BLaER1 treated with 17β-estradiol and CSF1 and Interleukin-3, amounts not matched to agents 10 nM and 100 nM (cell line): ENCODE measurements at regions not wholly inside any gene's neighbourhood (a gene's known extent, or its start where the extent isn't known, plus 50 kb on each side); places are given as distances from the start of the nearest gene placed in this dataset.

Source experiments
- H3K27ac ChIP-seq, 11 experiments: shearing (Covaris generic); formaldehyde crosslinking; 2 replicates each; pipeline ENCODE4 v1.8.1; 2022
- H3K27me3 ChIP-seq, 11 experiments: shearing (Covaris generic); formaldehyde crosslinking; 2 replicates each; pipeline ENCODE4 v1.8.1; 2022
- H3K36me3 ChIP-seq, 11 experiments: shearing (Covaris generic); formaldehyde crosslinking; 2 replicates each; pipeline ENCODE4 v1.8.1; 2022
- H3K4me1 ChIP-seq, 10 experiments: shearing (Covaris generic); formaldehyde crosslinking; 2 replicates each; pipeline ENCODE4 v1.8.1; 2022
- H3K4me2 ChIP-seq, 11 experiments: shearing (Covaris generic); formaldehyde crosslinking; 2 replicates each; pipeline ENCODE4 v1.8.1; 2022
- H3K4me3 ChIP-seq, 10 experiments: shearing (Covaris generic); formaldehyde crosslinking; 2 replicates each; pipeline ENCODE4 v1.8.1; 2022
- H3K9ac ChIP-seq, 11 experiments: shearing (Covaris generic); formaldehyde crosslinking; 2 replicates each; pipeline ENCODE4 v1.8.1; 2022
- H3K9me3 ChIP-seq, 11 experiments: shearing (Covaris generic); formaldehyde crosslinking; replicated peaks in 1 of 11; 2 replicates each; pipeline ENCODE4 v1.8.1; 2022
- H4K20me1 ChIP-seq, 11 experiments: shearing (Covaris generic); formaldehyde crosslinking; 2 replicates each; pipeline ENCODE4 v1.8.1; 2022
- Cebpa-rat ChIP-seq, 11 experiments: shearing (Covaris generic); IDR thresholded peaks; 2 replicates each; pipeline ENCODE4 v1.8.1; 2022

DNA sequence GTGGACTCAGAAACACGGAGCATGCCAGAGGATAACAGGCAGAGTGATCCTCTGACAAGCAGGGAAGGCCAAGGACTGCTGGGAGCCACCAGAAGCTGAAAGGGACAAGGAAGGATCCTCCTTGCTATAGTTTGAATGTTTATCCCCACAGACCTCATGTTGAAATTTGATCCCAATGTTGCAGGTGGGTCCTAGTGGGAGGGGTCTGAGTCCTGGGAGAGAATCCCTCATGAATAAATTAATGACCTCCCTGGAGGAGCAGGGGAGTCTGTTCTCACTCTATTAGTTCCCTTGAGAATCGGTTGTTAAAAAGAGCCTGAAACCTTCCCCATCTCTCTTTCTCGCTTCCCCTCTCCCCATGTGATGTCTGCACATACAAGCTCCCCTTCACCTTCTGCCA, 124.4 kb downstream of the FBXO15 start:
- Histone ChIP-seq H4K20me1 (no peaks in the 10 kb centered on the region), H3K4me3 (no peak overlapping the region), H3K27ac (no peak overlapping the region), H3K27me3 (0 out of 22 replicates have a peak, but pooled peaks cover 0 to 8% (median 0%) of the 10 kb centered on the region in 11 experiments), H3K4me1 (peaks cover 0 to 9% (median 6%) of the 10 kb centered on the region in 10 experiments; a peak in 9 of 20 replicates), H3K4me2 (peak overlapping the region in 4 of 11 experiments; percentile 18 to 34 (median 32); a peak in 5 of 22 replicates), H3K36me3 (no peaks in the 10 kb centered on the region), H3K9ac (no peak overlapping the region), H3K9me3 (peaks cover 0 to 7% (median 0%) of the 10 kb centered on the region in 11 experiments; a peak in 2 of 22 replicates)
- TF ChIP-seq Cebpa-rat (IDR thresholded peaks at IDR 0.05): no peak

DNA sequence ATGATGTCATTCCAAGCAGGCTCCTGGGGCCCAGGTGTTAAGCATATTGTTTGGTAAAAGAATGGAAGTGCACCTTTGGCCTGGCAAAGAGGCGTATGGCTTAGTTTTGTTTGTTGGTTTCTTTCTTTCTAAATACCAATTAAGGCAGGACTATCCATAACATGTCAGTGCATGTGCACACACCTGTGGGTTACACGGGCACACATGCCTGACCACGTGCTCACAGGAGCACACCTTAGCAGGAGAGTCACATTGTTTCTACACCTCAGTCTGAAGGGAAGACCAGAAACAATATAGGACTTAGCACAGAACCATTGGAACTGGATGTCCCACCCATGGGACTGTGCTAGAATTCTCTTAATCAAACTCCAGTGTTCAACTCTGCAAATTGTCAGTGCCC, 127.8 kb downstream of the FBXO15 start:
- TF ChIP-seq Cebpa-rat (IDR thresholded peaks at IDR 0.05): no peak
- Histone ChIP-seq H3K4me3 (no peak overlapping the region), H3K27ac (no peak overlapping the region), H3K9me3 (peaks cover 0 to 7% (median 0%) of the 10 kb centered on the region in 11 experiments; a peak in 2 of 22 replicates), H4K20me1 (no peaks in the 10 kb centered on the region), H3K9ac (no peak overlapping the region), H3K27me3 (peaks cover 0 to 18% (median 0%) of the 10 kb centered on the region in 11 experiments; a peak in 2 of 22 replicates), H3K4me2 (no peak overlapping the region), H3K36me3 (no peaks in the 10 kb centered on the region), H3K4me1 (peaks cover 0 to 9% (median 6%) of the 10 kb centered on the region in 10 experiments; a peak in 10 of 20 replicates)

DNA sequence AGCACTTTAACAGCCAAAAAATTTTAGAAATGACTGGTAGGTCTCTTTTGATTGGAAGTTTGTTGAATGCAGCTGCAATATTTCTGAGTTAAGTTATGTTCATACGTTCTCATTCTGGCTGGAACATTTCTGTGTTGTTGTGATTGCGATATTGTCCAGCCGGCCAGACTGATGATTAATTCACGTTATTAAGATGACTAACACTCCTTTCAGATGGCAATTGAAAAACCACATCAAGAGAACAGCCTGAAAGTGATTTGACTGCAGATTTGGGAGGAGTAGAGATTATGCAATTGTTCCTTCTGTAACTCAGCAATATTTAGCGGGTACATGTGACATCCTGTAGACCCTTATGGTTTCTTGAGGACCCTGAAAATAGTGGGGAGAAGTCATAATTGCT, 133.7 kb downstream of the FBXO15 start:
- Histone ChIP-seq H3K9ac (no peak overlapping the region), H3K36me3 (no peaks in the 10 kb centered on the region), H3K4me2 (peak overlapping the region in 8 of 11 experiments; percentile 14 to 58 (median 33); a peak in 12 of 22 replicates), H4K20me1 (no peaks in the 10 kb centered on the region), H3K9me3 (peaks cover 0 to 18% (median 10%) of the 10 kb centered on the region in 11 experiments; a peak in 13 of 22 replicates), H3K4me3 (no peak overlapping the region), H3K4me1 (peaks cover 0 to 23% (median 9%) of the 10 kb centered on the region in 10 experiments; a peak in 11 of 20 replicates), H3K27me3 (peaks cover 0 to 41% (median 0%) of the 10 kb centered on the region in 11 experiments; a peak in 4 of 22 replicates), H3K27ac (peak overlapping the region in 1 of 11 experiments; percentile 57; a peak in 3 of 22 replicates)
- TF ChIP-seq Cebpa-rat (IDR thresholded peaks at IDR 0.05): peak in 4 of 11 experiments; percentile 7 to 72 (median 46); a peak in 4 of 22 replicates

DNA sequence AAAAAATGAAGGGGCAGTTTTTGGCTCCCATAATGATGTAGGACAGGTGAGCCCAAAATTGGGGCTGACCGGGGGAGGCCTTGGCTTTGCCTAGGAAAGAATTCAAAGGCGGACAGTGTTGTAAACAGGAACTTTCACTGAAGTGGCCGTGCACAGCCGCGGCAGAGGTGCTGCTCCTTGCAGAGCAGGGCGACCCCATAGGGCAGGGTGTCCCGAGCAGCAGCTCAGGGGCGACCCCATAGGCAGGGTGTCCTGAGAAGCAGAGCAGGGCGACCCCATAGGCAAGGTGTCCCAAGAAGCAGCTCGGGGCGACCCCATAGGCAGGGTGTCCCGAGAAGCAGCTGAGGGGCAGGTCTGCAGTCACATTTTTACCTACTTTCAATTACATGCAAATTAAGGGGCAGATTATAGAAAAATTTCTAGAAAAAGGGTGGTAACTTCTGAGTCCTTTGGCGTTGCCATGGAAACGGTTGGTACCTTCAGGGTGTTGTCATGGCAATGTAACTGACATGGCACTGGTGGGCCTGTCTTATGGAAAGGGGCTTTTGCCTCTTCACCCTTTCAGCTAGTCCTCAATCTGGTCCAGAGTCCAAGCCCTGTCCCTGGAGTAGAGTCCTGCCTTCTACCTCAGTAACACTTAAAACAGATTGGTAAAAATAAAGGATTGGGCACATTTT, 134.5 kb downstream of the FBXO15 start:
- Histone ChIP-seq H3K4me2 (peak overlapping the region in 2 of 11 experiments; percentile 29 to 40; a peak in 2 of 22 replicates), H3K27me3 (peaks cover 0 to 46% (median 0%) of the 10 kb centered on the region in 11 experiments; a peak in 4 of 22 replicates), H3K27ac (peak overlapping the region in 2 of 11 experiments; percentile 2 to 49; a peak in 4 of 22 replicates), H3K4me3 (no peak overlapping the region), H3K36me3 (no peaks in the 10 kb centered on the region), H3K4me1 (peaks cover 0 to 23% (median 9%) of the 10 kb centered on the region in 10 experiments; a peak in 11 of 20 replicates), H4K20me1 (no peaks in the 10 kb centered on the region), H3K9me3 (peaks cover 0 to 18% (median 10%) of the 10 kb centered on the region in 11 experiments; a peak in 13 of 22 replicates), H3K9ac (no peak overlapping the region)
- TF ChIP-seq Cebpa-rat (IDR thresholded peaks at IDR 0.05): no peak; a peak in 1 of 22 replicates

DNA sequence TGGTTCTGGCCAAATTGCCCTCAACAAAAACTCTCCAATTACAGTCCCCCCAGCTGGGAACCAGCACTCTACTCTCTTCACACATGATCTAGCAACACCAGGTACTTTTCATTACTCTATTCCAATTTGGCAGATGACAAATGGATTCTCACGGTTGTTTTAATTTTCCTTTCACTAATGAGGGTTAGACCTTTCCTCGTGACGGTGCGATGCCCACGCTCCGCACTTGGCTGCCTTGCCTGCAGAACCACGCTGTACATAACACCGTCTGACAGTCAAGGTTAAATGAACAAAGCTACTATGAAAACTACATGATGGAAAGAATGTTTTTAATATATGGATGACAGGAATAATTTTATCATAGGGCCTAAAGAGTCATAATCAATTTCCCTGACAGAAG, 141.5 kb downstream of the FBXO15 start:
- TF ChIP-seq Cebpa-rat (IDR thresholded peaks at IDR 0.05): no peak
- no peaks in the 10 kb centered on the region for H3K36me3 ChIP-seq
- H3K9ac ChIP-seq: no peak overlapping the region
- peaks cover 0 to 22% (median 16%) of the 10 kb centered on the region in 10 experiments; a peak in 16 of 20 replicates for H3K4me1 ChIP-seq
- H3K27me3 ChIP-seq: peaks cover 0 to 9% (median 0%) of the 10 kb centered on the region in 11 experiments; a peak in 2 of 22 replicates
- H3K4me3 ChIP-seq: no peak overlapping the region
- H3K27ac ChIP-seq: no peak overlapping the region
- peaks cover 3 to 17% (median 12%) of the 10 kb centered on the region in 11 experiments; a peak in 17 of 22 replicates for H3K9me3 ChIP-seq
- H4K20me1 ChIP-seq: no peaks in the 10 kb centered on the region
- peak overlapping the region in 8 of 11 experiments; percentile 53 to 81 (median 61); a peak in 11 of 22 replicates for H3K4me2 ChIP-seq

DNA sequence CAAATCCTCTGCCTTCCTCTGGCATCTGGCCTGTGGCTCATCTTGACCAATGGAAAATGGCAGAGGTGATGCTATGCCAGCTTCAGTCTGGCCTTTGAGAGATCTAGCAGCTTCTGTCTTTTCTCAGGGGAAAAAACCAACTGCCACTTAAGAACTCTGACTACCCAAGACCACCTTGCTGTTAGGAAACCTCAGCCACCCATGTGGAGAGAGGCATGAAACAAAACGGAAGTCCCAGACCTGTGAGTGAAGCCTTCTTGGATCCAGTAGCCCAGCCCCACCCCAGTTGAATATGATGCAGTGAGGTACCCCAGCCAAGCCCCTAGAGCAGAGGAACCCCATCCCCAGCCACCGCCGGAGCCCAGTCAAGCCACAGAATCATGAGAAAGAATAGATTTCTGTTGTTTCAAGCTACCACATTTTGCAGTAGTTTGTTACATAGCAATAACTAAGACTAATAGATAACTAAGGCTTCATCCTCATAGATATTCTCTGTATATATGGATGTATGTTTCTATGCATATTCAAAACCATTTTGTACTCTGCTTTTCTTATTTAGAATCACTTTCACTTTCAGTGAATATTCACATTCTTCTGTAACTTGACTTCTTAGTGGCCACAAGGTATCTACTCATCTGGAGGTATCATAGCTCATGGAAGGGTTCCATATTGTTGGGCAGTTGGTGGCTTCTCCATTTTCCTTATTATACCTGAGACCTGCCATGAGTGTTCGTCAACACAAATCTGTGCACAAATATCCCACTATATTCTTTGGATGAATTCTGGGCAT, 142.1 kb downstream of the FBXO15 start:
- H3K9me3 ChIP-seq: peaks cover 0 to 20% (median 11%) of the 10 kb centered on the region in 11 experiments; a peak in 13 of 22 replicates
- H3K9ac ChIP-seq: no peak overlapping the region
- TF ChIP-seq Cebpa-rat (IDR thresholded peaks at IDR 0.05): no peak
- H3K4me2 ChIP-seq: peak overlapping the region in 10 of 11 experiments; percentile 8 to 81 (median 58); a peak in 19 of 22 replicates
- H3K27me3 ChIP-seq: 0 out of 22 replicates have a peak, but pooled peaks cover 0 to 6% (median 0%) of the 10 kb centered on the region in 11 experiments
- no peaks in the 10 kb centered on the region for H4K20me1 ChIP-seq
- no peaks in the 10 kb centered on the region for H3K36me3 ChIP-seq
- H3K4me1 ChIP-seq: peaks cover 0 to 24% (median 16%) of the 10 kb centered on the region in 10 experiments; a peak in 16 of 20 replicates
- no peak overlapping the region for H3K4me3 ChIP-seq
- H3K27ac ChIP-seq: peak overlapping the region in 1 of 11 experiments; percentile 1; a peak in 1 of 22 replicates

DNA sequence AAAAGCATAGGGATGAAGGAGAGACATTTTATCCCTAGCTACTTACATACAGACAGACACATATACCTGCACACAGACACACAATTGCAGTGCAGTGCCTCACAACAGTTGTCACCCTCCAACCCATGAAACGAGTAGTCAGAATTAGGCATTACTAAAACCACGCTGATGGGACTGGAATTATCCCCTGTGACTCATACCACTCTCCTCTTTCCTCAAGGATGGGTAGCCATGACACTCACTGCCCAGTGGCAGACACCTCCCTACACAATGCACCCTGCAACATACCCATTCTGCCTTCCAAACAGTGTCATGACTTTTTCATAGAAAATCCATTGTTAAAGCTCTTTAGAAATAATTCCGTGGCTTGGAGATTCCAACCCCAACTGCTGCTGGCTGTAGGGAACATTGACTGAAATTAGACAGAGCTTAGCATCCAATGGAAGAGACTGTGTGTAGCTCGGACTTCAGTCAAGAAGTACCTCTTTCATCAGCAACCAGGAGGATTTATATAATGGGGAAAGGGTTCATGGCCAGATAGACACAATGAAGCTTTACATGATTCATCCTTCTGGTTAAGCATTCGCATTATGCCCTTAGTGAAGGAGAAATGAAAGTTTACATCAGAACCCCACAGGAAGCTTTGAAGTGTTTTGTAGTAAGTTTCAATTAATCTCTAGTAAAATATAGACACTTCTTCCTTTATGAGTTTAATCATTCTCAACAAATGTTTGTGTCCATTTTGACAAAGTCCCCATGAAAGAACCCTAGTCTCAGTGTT, 155.2 kb downstream of the FBXO15 start:
- Histone ChIP-seq H3K4me3 (no peak overlapping the region), H3K27me3 (no peaks in the 10 kb centered on the region), H3K36me3 (no peaks in the 10 kb centered on the region), H3K4me2 (peak overlapping the region in 3 of 11 experiments; percentile 2 to 10 (median 6); a peak in 2 of 22 replicates), H3K27ac (no peak overlapping the region), H3K4me1 (peaks cover 0 to 11% (median 0%) of the 10 kb centered on the region in 10 experiments; a peak in 2 of 20 replicates), H3K9me3 (peaks cover 30 to 51% (median 37%) of the 10 kb centered on the region in 11 experiments), H3K9ac (no peak overlapping the region), H4K20me1 (no peaks in the 10 kb centered on the region)
- no peak for TF ChIP-seq Cebpa-rat (IDR thresholded peaks at IDR 0.05)

DNA sequence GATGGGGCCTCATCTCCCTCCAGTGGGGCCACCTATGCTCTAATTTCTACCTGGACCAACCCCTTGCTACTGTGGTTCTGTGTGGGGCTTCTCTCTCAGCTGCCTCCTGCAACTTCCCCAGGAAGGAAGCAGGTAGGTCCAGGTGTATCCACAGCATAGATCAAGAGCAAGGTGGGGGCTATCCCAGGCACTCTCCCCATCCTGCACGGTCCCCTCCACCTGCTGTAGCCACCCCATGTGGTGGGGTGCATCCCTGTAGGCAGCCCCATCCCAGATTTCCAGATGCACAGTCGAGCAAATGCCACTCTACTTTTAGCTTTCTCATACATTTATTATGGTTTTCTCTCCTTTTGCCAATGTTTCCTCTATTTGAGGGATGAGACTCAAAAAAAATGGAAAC, 156.1 kb downstream of the FBXO15 start:
- H3K27ac ChIP-seq: no peak overlapping the region
- no peaks in the 10 kb centered on the region for H3K36me3 ChIP-seq
- H3K4me3 ChIP-seq: no peak overlapping the region
- no peaks in the 10 kb centered on the region for H4K20me1 ChIP-seq
- H3K4me2 ChIP-seq: no peak overlapping the region
- no peak for TF ChIP-seq Cebpa-rat (IDR thresholded peaks at IDR 0.05)
- peaks cover 0 to 11% (median 0%) of the 10 kb centered on the region in 10 experiments; a peak in 2 of 20 replicates for H3K4me1 ChIP-seq
- H3K27me3 ChIP-seq: no peaks in the 10 kb centered on the region
- no peak overlapping the region for H3K9ac ChIP-seq
- H3K9me3 ChIP-seq: peaks cover 28 to 46% (median 34%) of the 10 kb centered on the region in 11 experiments
